ENCODE measurements at regions not wholly inside any gene's neighbourhood (a gene's known extent, or its start where the extent isn't known, plus 50 kb on each side); places are given as distances from the start of the nearest gene placed in this dataset.
A peak's percentile ranks its signal among the peaks of the same experiment; 100 is the strongest.

DNA sequence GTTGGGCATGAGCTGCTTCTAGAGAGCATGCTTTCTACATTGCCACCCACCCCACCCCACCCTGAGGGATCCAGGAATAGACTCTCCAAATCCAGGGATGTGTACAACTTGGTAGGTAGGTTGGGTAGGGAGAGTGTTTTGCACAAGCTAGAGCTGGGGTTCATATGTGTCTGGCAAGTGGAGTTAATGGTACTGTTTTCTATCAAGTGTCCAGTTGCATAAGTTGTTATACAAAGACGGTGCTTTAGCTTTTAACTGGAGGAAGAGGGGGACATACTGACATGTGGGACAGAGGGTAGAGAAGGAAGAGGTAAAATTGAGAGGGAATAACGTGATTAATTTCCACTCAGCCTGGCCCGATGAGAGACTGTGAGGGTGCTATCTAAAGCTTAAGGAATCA is 51.0 kb upstream of the TNC start:
- FAIRE-seq (no peak), DNase-seq (ENCODE audit: low spot score) (no peak)

DNA sequence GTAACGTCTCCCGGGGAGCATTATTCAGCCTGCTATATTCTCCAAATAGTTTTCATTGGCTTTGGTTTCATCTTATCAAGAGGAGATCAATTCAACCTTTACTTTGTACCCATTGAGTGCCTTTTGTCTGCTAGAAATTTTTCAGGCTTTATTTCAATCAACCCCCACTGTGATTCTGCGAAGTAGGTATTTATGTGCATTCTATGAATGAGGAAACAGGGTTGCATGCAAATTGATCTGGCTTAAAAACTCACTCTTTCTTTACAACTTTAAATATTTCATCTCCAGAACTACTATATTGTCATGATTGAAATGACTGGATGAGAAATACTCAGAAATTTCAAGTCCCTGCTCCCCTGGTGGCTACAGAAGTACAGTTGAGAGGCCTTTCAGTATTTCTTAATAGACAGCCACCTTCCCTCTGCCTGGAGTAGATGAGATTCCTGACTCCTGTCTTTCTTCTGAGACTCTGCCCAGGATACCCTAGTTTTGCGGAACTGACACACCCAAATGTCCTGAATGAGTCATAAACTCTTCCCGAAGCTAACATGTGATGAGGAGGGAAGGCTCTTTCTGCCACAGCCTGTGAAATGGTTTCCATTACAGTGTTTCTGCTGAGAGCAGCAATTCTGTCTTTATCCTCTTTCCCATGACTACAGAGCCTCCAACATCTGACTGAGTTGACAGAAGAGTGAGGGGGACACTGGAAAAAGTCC is 52.6 kb upstream of the TNC start:
- FAIRE-seq (no peak), DNase-seq (ENCODE audit: low spot score) (peak; percentile 57)

DNA sequence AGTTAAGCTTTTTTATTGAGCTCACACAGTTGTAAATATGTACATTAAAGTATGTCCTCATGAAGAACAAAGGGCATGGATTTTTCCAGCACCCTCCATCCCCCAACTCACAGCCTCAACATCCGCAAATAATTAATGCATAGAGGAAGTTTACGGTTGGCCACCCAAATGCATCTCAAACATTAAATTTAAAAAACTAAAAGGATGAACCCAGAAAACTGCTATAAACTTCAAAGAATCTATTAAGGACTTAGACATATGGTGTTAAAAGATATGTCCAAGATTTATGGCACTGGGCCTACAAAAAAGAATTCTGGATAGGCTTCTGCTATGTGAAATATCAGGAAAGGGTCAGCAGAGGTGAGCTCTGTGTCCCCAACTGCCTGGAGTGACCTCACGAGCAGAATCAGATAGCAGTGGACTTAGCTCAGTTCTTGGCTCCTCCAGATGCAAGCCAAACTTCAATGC is 54.0 kb upstream of the TNC start:
- FAIRE-seq, result no peak
- DNase-seq (ENCODE audit: low spot score), result no peak

DNA sequence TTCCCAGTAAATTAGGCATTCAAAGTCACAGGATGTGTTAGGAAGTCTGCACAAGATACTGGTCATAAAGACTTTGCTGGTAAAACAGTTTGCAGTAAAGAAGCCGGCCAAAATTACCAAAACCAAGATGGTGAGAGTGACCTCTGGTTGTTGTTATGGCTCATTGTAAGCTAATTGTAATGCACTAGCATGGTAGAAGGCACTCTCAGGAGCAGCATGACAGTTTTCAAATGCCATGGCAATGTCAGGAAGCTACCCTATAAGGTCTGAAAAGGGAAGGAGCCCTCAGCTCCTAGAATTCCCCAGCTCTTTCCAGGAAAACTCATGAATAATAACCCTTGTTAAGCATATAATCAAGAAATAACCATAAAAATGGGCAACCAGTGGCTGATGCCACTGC is 64.3 kb upstream of the TNC start:
- FAIRE-seq (no peak), DNase-seq (ENCODE audit: low spot score) (no peak)

DNA sequence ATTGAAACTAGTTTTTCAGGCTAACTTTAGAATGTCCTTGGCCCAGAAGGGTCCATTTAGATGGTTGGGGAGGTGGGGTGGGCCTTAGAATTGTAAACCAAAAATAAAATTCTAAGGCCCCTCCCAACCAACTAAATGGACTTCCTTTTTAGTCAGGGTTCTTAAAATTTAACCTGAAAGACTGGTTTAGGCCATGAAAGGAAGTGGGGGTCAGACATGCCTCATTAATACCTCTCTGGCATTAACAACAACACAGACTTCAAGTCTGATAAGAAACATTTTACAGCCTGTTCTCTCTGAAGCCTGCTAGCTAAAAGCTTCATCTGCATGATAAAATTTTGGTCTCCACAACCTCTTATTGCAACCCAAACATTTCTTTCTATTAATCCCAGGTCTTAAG is 65.5 kb upstream of the TNC start:
- no peak for FAIRE-seq
- DNase-seq (ENCODE audit: low spot score), result no peak

DNA sequence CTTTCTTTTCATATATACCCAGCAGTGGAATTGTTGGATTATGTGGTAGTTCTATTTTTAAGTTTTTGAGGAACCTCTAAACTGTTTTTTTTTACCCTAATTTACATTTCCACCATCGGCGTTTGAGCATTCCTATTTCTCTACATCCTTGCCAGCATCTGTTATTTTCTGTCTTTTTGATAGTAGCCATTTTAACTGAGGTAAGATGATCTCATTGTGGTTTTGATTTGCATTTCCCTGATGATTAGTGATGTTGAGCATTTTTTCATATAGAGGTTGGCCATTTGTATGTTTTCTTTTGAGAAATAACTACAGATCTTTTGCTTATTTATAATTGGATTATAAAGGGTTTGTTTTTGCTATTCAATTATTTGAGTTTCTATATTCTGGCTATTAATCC is 71.7 kb upstream of the TNC start:
- DNase-seq (ENCODE audit: low spot score) (no peak), FAIRE-seq (no peak)

DNA sequence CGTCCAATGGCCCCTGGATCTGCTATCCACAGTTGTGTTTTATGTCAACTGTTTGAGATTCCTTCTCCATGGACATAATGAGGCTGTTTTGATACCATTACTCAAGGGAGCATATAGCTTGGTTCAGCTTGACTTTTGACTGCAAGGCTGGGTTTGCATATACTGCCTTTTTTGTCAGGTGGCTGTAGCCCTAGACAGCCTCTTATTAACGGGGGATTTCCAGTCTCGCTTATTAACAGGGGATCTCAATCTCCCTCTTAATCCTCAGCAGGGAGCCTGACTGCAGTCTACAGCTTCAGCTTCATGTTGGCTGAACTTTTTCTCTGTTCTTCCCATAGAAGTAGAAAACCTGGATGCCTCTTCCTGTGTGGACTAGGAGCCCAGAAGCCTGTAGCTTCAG is 73.7 kb upstream of the TNC start:
- FAIRE-seq (no peak), DNase-seq (ENCODE audit: low spot score) (no peak)

DNA sequence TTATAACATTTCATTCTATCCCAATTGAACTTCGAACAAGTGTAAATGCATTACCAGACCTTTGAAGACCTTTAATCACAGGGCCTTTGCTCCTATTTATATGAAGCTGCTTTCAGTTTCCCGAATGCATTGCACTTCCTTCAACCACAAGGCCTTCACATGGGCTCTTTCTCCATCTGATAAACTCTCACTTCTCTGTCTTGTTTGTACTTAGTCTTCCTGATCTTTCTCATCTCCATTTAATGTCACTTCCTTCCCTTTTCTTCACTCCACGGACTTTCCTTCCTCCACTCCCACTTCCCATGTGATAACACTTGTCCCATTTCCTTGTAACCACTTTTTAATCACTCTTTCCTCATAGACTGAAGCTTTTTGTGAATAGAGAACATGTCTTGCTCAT is 74.3 kb upstream of the TNC start:
- no peak for DNase-seq (ENCODE audit: low spot score)
- FAIRE-seq, result no peak

DNA sequence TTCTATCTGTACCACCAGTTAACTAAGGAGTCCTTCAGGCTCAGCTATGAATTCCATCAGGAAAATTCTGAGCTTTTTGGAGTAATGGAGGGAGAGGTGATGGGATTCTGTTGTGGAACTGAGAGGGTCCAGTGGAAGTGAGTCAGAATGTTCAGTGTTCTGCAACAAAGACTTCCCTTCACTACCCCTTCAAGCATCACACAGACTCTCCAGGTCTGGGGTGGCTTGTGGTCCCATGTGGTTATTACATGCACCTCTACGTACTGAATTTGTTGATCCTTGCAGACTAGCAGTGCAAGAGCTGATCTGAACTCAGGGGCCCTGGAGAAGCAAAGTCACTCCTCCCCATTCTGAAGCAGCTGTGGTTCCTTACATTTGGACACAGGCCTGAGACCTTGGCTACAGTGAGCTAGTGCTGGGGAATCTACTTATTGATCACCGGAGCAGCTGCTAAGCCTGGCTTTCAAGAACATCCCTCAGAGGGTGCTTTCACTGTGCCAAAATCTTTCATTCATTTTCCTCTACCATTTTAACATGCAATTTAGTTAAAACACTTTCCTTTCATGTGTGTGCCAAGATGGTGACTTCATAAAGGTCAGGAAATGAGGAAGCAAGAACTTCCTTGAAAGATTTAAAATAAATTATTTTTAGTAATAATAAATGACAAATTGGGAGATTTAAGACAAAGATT is 75.0 kb upstream of the TNC start:
- FAIRE-seq (no peak), DNase-seq (ENCODE audit: low spot score) (no peak)

DNA sequence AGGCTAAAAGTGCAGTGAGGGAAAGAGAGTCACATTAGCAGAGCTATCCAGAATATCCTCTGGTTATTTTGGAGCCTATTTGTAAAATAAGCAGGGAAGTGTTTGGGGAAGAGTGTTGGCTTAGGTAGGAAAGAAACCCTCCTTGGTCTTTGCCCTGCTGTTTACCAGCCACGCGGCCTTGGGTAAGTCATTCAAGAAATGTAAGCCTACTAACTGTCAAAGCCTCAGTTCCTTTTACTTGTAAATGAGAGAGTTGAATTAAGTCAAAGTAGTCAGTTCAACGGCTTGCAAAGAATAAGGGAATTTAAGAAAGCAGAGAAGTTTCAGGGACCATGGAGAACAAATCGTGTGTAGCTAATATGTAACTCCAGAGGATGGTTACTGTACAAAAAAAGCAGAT is 75.8 kb upstream of the TNC start:
- DNase-seq (ENCODE audit: low spot score) (no peak), FAIRE-seq (no peak)

DNA sequence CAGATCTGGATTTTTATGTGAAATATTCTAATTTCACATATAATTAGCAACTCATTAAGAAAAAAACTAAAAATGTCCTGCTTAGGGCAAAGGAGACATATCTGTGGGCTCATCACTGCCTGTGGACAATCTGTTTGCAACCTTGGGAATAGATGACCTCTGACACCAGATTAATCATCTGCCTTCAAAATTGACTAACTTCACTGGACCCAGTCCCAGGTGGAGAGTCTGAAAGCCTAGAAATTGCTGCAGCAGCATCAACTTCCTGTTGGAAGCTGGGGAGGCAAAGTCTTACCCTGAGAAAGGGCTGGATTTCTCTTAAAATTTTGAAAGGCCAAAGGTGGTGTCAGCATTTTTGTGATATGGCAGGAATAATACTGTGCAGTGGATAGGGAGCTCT is 76.3 kb upstream of the TNC start:
- no peak for FAIRE-seq

DNA sequence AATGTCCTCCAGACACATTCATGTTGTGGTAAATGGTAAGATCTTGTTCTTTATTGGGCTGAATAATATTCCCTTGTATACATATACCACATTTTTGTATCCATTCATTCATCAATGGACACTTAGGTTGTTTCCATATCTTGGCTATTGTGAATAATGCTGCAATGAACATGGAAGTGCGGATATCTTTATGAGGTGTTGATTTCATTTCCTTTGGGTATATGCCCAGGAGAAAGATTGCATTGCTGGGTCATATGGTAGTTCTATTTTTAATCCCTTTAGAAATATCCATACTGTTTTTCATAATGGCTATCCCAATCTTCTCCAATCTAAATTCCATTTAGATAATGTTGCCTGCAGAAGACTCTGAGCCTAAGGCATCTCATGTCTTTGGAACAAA is 78.0 kb upstream of the TNC start:
- DNase-seq (ENCODE audit: low spot score) (no peak), FAIRE-seq (no peak)

More for the DNA sequence above, 76.3 kb upstream of the TNC start:
- DNase-seq (ENCODE audit: low spot score), result no peak

DNA sequence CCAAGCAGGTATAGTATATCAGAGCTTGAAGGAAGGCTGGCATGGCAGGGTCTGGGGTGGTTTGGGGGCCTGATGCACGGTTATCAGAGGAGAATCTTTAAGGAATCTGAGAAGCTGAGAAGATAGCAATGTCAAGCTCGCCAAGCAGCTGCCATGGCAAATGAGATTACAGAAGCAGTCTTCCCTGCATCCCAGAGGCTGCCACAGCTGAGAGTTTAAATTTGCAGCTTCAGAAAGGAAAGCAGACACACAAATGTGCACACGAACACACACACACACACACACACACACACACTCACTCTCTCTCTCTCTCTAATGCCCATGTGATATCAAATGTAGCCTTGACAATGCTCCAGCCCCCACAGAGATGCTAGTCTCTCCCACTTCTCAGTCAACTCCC is 79.0 kb upstream of the TNC start:
- FAIRE-seq, result no peak
- DNase-seq (ENCODE audit: low spot score), result no peak

DNA sequence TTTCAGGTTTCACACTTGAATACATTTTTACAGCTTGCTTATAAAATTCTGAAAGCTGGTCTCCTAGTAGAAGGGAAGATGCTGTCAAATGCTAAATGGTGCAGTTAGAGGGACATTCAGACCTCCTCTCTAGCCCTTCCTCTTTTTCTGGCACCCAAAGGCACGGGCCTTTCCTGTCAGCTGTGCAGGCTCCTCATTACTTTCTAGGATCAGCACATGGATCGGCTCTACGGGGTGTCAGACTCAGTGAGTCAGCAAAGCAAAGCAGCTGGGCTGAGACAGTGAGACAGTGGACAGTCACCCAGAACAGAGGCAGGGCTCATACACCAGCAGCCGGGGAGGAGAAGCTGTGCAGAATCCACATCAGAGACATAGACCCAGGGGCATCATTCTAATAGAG is 80.0 kb upstream of the TNC start:
- FAIRE-seq, result no peak

DNA sequence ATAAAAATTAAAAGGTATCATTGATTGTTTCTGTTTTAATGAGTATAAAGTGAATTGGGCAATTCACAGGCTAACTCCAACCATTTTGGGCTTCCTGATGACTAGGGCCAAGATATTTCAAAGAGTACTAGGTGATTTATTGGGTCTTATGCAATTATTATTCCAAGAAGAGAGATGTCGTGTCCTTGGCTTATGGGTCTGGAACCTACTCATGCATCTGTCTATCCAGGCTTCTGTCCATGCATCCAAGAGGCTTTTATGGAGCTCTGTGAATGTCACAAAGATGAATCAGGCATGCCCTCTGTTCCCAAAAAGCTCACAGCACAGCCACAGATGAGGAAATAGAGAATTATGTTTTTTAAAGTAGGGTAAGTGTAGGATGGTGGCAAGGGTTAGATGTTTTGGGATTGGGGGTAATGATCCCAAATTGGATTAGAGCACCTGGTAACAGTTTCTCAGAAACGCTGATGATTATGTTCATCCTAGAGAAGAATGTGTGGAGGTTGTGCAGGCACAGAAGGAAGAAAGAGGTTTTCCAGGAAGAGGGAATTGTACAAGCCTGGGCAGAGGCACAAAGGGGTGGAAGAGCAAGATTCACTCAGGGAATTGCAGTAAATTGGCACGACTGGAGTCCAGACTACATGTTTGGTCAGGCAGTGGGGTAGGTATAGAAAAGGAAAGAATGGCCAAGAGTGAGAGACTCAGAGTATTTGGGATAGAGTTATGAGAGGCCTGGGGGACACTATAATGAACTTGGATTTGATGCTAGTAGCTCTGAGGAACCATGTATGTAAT is 83.0 kb upstream of the TNC start:
- FAIRE-seq, result no peak
- no peak for DNase-seq (ENCODE audit: low spot score)

More for the DNA sequence above, 80.0 kb upstream of the TNC start:
- peak; percentile 13 for DNase-seq (ENCODE audit: low spot score)

DNA sequence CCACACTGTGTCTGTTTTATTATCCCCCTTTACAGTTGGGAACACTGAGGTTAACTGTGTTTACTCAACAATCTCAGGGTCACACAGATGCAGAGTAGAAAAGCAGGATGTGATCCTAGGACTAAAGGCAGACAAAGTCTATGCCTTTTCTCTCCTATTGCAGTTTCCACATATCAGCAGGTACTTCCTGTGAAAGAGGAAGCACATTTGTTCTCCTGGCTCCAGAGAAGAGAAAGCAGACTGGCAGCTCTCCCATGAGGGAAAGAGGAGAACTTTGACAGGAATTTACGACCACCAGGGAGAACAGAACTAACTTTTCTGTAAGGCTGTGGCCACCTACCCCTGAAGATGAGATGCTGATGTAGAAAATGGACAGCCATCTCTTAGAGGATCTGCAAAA is 84.2 kb upstream of the TNC start:
- DNase-seq (ENCODE audit: low spot score), result no peak

DNA sequence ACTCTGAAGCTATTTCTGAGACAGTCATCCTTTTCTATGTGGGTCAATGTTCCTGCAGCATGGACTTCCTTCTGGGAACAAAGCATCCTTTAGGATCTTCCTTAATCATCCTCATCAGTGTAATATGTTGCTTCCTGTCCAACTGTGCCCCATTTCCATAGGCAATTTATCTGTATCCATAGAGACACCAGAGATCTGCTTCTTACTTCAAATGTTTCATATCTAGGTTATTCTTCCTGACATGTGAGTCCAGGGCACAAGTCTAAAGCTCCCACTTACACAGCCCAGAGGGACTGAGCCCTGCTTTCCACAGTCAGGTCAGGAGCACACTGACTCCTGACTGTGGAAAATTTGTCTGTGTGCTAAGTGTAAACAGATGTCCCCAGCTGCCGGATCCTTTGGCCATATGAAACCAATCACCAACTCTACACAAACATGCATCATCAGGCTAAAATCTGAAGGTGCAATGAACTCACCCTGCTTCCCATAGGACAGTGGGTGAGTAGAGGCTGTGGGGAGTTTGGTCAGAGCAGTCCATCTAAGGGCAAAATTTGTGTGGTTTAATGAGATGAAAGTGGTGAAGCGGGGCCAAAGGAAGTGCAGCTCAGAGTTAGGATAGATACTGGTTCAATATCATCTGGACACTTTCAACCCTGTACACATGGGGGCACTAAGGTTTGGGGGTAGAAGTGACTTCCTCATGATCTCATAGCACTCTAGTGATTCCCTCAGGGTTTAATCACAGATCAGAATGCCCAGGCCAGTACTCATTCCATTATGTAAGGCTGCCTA is 85.2 kb upstream of the TNC start:
- DNase-seq (ENCODE audit: low spot score) (no peak), FAIRE-seq (no peak)

More for the DNA sequence above, 84.2 kb upstream of the TNC start:
- FAIRE-seq, result no peak

DNA sequence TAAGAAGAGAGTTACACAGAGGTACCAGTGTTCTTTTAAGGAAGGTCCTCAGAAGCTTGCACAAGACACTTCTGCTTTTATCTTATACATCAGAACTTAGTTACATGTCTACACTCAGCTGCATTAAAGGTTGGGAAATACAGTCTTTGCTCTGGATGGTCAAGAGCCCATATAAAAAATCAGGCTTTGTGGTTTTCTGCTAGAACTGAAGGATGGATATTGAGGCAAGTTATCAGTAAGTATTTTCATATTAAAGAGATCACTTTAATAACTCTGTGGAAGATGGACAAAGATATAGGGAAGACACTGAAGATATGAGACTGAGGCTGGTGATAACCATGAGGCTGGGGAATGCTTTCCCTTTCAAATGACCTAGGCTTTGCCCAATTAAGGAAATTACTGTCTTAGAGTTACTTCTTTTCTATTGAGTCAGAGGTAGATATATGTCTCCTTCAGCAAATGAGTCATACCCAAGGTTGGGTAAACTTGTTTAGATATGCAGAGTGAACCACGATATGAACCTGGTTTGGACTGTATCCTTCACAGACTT is 87.0 kb upstream of the TNC start:
- DNase-seq (ENCODE audit: low spot score) (peak; percentile 36), FAIRE-seq (no peak)

DNA sequence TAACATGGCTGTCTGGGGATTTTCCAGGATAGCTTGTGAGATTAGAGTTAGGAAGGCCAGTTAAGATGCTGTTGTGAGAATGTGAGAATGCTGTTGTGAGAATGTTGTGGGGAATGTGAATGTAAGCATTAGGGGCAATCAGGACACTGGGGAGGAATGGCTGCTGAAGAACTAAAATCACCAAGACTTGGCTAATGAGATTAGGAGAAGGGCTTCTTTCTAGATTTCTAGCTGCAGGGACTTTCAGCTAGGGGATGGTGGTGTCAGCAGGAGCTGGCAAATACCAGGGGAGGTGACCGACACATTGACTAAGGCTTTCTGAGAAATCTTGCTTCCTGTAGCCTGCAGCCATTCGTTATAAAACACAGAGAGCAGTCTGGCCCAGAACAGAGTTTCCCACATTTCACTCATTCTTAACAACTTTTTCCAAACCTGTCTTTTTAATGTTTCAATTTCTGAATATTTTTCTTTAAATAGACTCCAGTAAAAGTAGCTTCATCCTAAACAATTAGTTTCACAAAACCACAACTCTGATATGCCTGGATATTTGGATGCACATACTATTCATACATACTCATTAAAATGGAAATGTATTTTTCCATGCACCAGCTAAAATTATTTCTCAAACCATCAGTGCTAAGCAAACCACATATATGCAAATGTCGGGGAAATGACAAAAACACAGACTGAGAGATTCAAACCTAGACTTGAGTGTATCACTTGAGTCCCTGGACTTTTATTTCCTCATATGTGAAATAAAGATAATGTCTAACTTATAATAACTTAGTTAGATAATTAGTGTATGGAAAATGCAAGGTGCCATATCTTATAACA is 89.3 kb upstream of the TNC start:
- no peak for DNase-seq (ENCODE audit: low spot score)
- FAIRE-seq, result no peak

DNA sequence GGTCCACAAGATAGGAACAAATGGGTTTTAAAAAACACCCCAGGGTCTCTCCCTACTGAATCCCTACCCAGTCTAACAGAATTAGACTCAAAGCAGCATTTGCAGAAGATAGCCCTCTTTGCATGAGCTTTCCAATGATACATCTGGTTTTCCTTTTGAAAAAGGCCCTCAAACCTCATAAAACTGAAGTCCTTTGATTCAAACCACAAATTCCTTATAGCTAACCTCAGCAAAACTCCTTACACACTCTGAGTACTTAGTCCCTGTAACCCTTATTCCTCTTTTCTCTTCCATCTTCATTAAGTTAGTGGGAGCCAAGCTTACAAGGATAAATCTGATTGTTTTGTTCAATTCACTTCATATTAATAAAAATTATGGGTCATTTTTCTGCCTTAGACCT is 90.5 kb upstream of the TNC start:
- FAIRE-seq (no peak), DNase-seq (ENCODE audit: low spot score) (no peak)

All from urothelium cell line (cell line).